ENCODE measurements at regions not wholly inside any gene's neighbourhood (a gene's known extent, or its start where the extent isn't known, plus 50 kb on each side); places are given as distances from the start of the nearest gene placed in this dataset.
"Not testable (repeated sequence)": the region's sequence is repeated elsewhere in the genome, so short reads cannot be mapped to it uniquely, and the experiment has no call there.

- H3K27ac ChIP-seq (replicated peaks), result no peak overlapping the region
- H3K4me3 ChIP-seq (replicated peaks; ENCODE audit: insufficient read depth, low read length), result no peak overlapping the region
- TF ChIP-seq GABPA (IDR thresholded peaks at IDR 0.05; ENCODE audit: low read depth) (no peak), CTCF (IDR thresholded peaks at IDR 0.05; ENCODE audit: insufficient read depth, low read length) (no peak), POLR2AphosphoS5 (IDR thresholded peaks at IDR 0.05; ENCODE audit: low read depth) (no peak), REST (IDR thresholded peaks at IDR 0.05; ENCODE audit: insufficient replicate concordance, low read depth) (no peak), SPI1 (IDR thresholded peaks at IDR 0.05; ENCODE audit: borderline replicate concordance, low read depth) (no peak)
- no peak for DNase-seq (ENCODE audit: low read depth in 1 of 2, low spot score in 1 of 2)
- H3K27me3 ChIP-seq (ENCODE audit: insufficient read depth, poor library complexity, severe bottlenecking), result no peaks in the 10 kb centered on the region
Observed at GRCh38 chr12:45517381-45517780, 212.1 kb upstream of the ARID2 start.

GRCh38 chr12:45518291-45519235, 210.9 kb upstream of the ARID2 start:
- peak in 1 of 2 experiments; percentile 31 for DNase-seq (ENCODE audit: low read depth in 1 of 2, low spot score in 1 of 2)
- H3K4me3 ChIP-seq (replicated peaks; ENCODE audit: insufficient read depth, low read length), result no peak overlapping the region

GRCh38 chr12:45522227-45522626, 207.3 kb upstream of the ARID2 start:
- no peak overlapping the region for H3K27ac ChIP-seq (replicated peaks)
- TF ChIP-seq SPI1 (IDR thresholded peaks at IDR 0.05; ENCODE audit: borderline replicate concordance, low read depth) (no peak), CTCF (IDR thresholded peaks at IDR 0.05; ENCODE audit: insufficient read depth, low read length) (no peak), GABPA (IDR thresholded peaks at IDR 0.05; ENCODE audit: low read depth) (no peak), REST (IDR thresholded peaks at IDR 0.05; ENCODE audit: insufficient replicate concordance, low read depth) (no peak), POLR2AphosphoS5 (IDR thresholded peaks at IDR 0.05; ENCODE audit: low read depth) (no peak)
- DNase-seq (ENCODE audit: low read depth in 1 of 2, low spot score in 1 of 2), result no peak
- H3K4me3 ChIP-seq (replicated peaks; ENCODE audit: insufficient read depth, low read length), result no peak overlapping the region
- no peaks in the 10 kb centered on the region for H3K27me3 ChIP-seq (ENCODE audit: insufficient read depth, poor library complexity, severe bottlenecking)

More at GRCh38 chr12:45518291-45519235, 210.9 kb upstream of the ARID2 start:
- TF ChIP-seq POLR2AphosphoS5 (IDR thresholded peaks at IDR 0.05; ENCODE audit: low read depth) (no peak), GABPA (IDR thresholded peaks at IDR 0.05; ENCODE audit: low read depth) (no peak), SPI1 (IDR thresholded peaks at IDR 0.05; ENCODE audit: borderline replicate concordance, low read depth) (peak; percentile 90)
- Histone ChIP-seq H3K27ac (replicated peaks) (peak overlapping the region; percentile 46), H3K27me3 (ENCODE audit: insufficient read depth, poor library complexity, severe bottlenecking) (no peaks in the 10 kb centered on the region)

- H3K27me3 ChIP-seq (ENCODE audit: insufficient read depth, poor library complexity, severe bottlenecking); H3K27ac ChIP-seq (replicated peaks); H3K4me3 ChIP-seq (replicated peaks; ENCODE audit: insufficient read depth, low read length); DNase-seq (ENCODE audit: low read depth in 1 of 2, low spot score in 1 of 2): not testable (repeated sequence)
Observed at GRCh38 chr12:45526823-45527222, 202.7 kb upstream of the ARID2 start.

Data from HL-60 (cell line).